Fibroblast of pulmonary artery (primary cell): ENCODE measurements at regions not wholly inside any gene's neighbourhood (a gene's known extent, or its start where the extent isn't known, plus 50 kb on each side); places are given as distances from the start of the nearest gene placed in this dataset.

Experiments
- DNase-seq: peaks from one replicate; pipeline ENCODE4 v3.0.0-alpha.2; 2010; ENCODE audit warnings: low read depth
- H3K4me3 ChIP-seq: replicated peaks from 2 replicates; pipeline ENCODE4 v1.5.1; 2011; ENCODE audit warnings: low read depth, mild to moderate bottlenecking, control low read depth, low read length, moderate library complexity
- TF ChIP-seq, protein P1 (sequence below): IDR thresholded peaks from 2 replicates; pipeline ENCODE4 v1.5.1; 2011; ENCODE audit warnings: mild to moderate bottlenecking, control low read depth, low read length, inconsistent platforms; ENCODE audit errors: missing control alignments

DNA sequence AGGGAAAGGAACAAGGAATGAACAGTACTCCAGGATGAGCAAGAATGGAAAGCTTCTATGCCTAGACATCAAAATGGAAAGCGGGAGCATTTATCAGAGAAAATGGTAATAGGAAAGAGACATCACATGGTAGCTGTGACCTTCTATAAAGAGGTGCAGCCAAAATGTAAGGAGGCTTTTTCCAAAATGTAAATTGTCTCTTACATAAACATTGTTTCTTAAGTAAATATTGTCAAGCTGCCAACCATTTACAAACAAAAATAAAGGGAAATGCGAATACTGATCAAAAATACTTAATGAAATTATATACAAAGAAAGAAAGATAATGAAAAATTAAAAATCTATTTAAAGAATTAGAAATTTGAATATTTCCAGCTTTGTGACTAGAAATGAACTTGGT lies 55.0 kb upstream of the RASGEF1B start:
- no peak overlapping the region for H3K4me3 ChIP-seq
- TF ChIP-seq, protein P1, sequence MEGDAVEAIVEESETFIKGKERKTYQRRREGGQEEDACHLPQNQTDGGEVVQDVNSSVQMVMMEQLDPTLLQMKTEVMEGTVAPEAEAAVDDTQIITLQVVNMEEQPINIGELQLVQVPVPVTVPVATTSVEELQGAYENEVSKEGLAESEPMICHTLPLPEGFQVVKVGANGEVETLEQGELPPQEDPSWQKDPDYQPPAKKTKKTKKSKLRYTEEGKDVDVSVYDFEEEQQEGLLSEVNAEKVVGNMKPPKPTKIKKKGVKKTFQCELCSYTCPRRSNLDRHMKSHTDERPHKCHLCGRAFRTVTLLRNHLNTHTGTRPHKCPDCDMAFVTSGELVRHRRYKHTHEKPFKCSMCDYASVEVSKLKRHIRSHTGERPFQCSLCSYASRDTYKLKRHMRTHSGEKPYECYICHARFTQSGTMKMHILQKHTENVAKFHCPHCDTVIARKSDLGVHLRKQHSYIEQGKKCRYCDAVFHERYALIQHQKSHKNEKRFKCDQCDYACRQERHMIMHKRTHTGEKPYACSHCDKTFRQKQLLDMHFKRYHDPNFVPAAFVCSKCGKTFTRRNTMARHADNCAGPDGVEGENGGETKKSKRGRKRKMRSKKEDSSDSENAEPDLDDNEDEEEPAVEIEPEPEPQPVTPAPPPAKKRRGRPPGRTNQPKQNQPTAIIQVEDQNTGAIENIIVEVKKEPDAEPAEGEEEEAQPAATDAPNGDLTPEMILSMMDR = no peak
- no peak for DNase-seq

DNA sequence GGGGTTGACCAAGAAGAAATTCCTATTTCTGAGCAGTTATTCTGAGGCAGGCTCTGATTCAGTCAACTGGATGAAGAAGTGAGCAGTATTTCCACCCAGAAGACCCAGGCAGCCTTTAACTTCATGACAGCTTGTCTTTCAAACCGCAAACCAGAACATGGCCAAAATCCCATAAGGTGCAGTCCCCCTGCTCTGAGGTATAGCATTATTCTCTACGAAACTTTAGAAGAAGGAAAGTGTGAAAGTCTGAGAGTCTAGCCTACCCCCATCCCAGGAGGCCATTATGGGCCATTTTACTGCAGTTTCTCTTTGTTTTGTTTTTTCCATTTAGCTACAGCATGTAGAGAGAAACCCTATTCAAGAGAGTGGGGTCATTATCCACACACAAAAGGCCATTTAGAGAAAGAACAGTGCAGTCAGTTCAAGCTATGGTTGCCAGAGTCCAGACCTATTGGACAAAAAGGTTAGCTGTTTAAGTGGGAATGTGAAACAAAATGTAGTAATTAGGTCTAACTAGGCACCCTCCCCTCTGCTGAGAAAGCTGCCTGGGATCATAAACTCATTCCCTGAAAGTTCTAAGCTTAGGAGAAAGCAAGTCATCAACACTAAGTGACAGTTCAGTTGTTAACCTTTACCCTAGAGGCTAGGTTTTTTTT lies 52.1 kb upstream of the RASGEF1B start:
- DNase-seq = no peak

DNA sequence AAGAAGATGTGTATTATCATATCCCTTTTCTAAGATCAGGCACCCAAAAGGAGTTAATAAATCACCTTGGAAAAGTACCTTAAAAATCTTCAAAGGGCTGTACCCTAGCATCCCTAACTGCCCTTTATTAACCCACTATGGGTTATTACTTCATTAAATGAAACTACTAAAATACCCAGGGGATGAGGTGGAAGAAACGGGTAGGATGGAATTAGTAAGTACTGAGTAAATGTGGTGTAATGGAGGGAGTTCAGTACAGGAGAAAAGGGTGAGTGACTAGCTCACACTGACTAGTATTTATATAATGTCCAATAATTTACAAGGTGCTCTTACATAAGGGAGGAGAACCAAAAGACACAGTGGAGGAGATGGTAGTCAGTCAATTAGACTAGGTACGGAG lies 51.0 kb upstream of the RASGEF1B start:
- H3K4me3 ChIP-seq = no peak overlapping the region
- TF ChIP-seq, protein P1 = no peak
- DNase-seq = no peak

More for the DNA sequence above, 52.1 kb upstream of the RASGEF1B start:
- TF ChIP-seq, protein P1 = no peak
- no peak overlapping the region for H3K4me3 ChIP-seq

DNA sequence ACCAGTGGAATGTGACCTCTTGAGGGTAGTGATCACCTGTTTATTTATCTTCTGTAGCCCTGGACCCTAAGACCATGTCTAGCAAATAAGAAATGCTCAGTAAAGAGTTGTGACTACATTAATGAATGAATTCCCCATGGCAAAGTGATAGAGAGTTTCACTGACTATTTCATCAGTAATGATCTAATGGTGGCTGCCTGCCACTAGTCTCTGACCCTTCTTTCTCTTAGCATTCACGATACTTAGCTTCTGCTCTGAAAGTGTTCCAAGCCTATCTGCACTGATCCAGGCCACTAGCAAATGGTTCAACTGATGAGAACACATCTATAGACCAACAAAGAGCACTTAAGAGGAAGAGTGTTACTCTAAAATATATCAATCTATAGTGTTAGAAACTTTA lies 50.0 kb upstream of the RASGEF1B start:
- TF ChIP-seq, protein P1 = no peak
- no peak for DNase-seq
- H3K4me3 ChIP-seq = no peak overlapping the region
